K562 (cell line): ENCODE measurements at regions not wholly inside any gene's neighbourhood (a gene's known extent, or its start where the extent isn't known, plus 50 kb on each side); places are given as distances from the start of the nearest gene placed in this dataset.

Experiments used
- ATAC-seq: fragments of 200-7000 bp; cut with Tn5 transposase; 3 replicates; pipeline ENCODE4 v1.9.1; 2020; ENCODE audit warnings: moderate library complexity
- BruUV-seq: library from RNA; stranded (reverse); fragments of 400-500 nt; replicated peaks from 2 replicates; lab custom pipeline; 2021; lab: Mats Ljungman, UMichigan
- CTCF ChIA-PET: fragments of 300-600 bp; formaldehyde crosslinking; extraction: SDS; loops from one replicate; lab custom pipeline; 2021; ENCODE audit warnings: low intra/inter-chr PET ratio; lab: Yijun Ruan, JAX
- POLR2A ChIA-PET: fragments of 300-600, 350-650 bp; sonication (Branson Sonifier 250); formaldehyde crosslinking; extraction: SDS; loops from one replicate; lab custom pipeline; 2021; ENCODE audit warnings: antibody characterized with exemption, inconsistent platforms; lab: Yijun Ruan, JAX
- DNase-seq, 4 experiments: peaks; one replicate each; pipeline versions ENCODE4 v3.0.0 to v3.0.0-alpha.2; 2011 to 2018; ENCODE audit warnings: low spot score in 3 of 4, mixed read lengths in 3 of 4; ENCODE audit errors: extremely low read depth in 1 of 4
- FAIRE-seq: peaks from 2 replicates; lab custom pipeline; 2011; peaks lifted over from hg19 to GRCh38; lab: Jason Lieb, UNC
- H2AFZ ChIP-seq: 2 replicates; pipeline ENCODE4 v1.6.0; 2011; ENCODE audit warnings: low read depth, low read length, control low read depth, inconsistent platforms
- H3K27ac ChIP-seq: fragments of 200-600 bp; 3 replicates; pipeline ENCODE4 v1.8.0; 2011; ENCODE audit warnings: low read depth, mild to moderate bottlenecking, control low read depth, inconsistent platforms, low read length, moderate library complexity, mixed read lengths; ENCODE audit errors: extremely low read depth
- H3K27me3 ChIP-seq, 2 experiments: fragments of 300-600 bp in 1 of 2; 2 replicates in 1 of 2; 3 replicates in 1 of 2; pipeline versions ENCODE4 v1.6.0 to v1.8.0; 2011; ENCODE audit warnings: inconsistent platforms in 2 of 2, low read length in 2 of 2, mild to moderate bottlenecking in 1 of 2, mixed read lengths in 1 of 2, moderate library complexity in 1 of 2; ENCODE audit not compliant: control insufficient read depth in 2 of 2, insufficient read depth in 2 of 2
- H3K36me3 ChIP-seq: fragments of 300-600 bp; 3 replicates; pipeline ENCODE4 v1.8.0; 2011; ENCODE audit warnings: mild to moderate bottlenecking, low read length, inconsistent platforms; ENCODE audit not compliant: control insufficient read depth, insufficient read depth
- H3K4me1 ChIP-seq, 2 experiments: fragments of 200-600 bp in 1 of 2; replicated peaks in 1 of 2; 2 replicates in 1 of 2; 3 replicates in 1 of 2; pipeline versions ENCODE4 v1.5.1 to v1.8.0; 2011; ENCODE audit warnings: inconsistent platforms in 2 of 2, low read length in 2 of 2, mild to moderate bottlenecking in 1 of 2, mixed read lengths in 1 of 2, moderate library complexity in 1 of 2; ENCODE audit not compliant: control insufficient read depth in 2 of 2, insufficient read depth in 2 of 2
- H3K4me2 ChIP-seq: 2 replicates; pipeline ENCODE4 v1.6.1; 2011; ENCODE audit warnings: low read length, control low read depth, inconsistent platforms, mixed read lengths; ENCODE audit not compliant: insufficient read depth
- H3K4me3 ChIP-seq: fragments of 200-600 bp; sonication (generic), shearing (Covaris generic); 2 replicates; pipeline ENCODE4 v1.5.1; 2016; ENCODE audit warnings: control low read depth, inconsistent platforms
- H3K79me2 ChIP-seq: fragments of 200-600 bp; 3 replicates; pipeline ENCODE4 v1.8.0; 2011; ENCODE audit warnings: low read length, inconsistent platforms; ENCODE audit not compliant: control insufficient read depth, insufficient read depth
- H3K9ac ChIP-seq, 2 experiments: 2 replicates each; pipeline versions ENCODE4 v1.6.0 to v1.6.1; 2011; ENCODE audit warnings: low read depth in 2 of 2, low read length in 2 of 2, control low read depth in 1 of 2, inconsistent platforms in 1 of 2, mild to moderate bottlenecking in 1 of 2, mixed read lengths in 1 of 2; ENCODE audit not compliant: insufficient read depth in 1 of 2
- H3K9me1 ChIP-seq: one replicate; pipeline ENCODE4 v1.6.0; 2011; ENCODE audit warnings: inconsistent platforms, mild to moderate bottlenecking, low read length, moderate library complexity; ENCODE audit not compliant: control insufficient read depth, insufficient read depth
- H3K9me3 ChIP-seq: replicated peaks from 2 replicates; pipeline ENCODE4 v1.5.1; 2011; ENCODE audit warnings: low read depth, low read length, inconsistent platforms; ENCODE audit not compliant: control insufficient read depth, insufficient read depth
- H4K20me1 ChIP-seq: replicated peaks from 2 replicates; pipeline ENCODE4 v1.6.1; 2011; ENCODE audit warnings: low read length, inconsistent platforms, mixed read lengths; ENCODE audit not compliant: control insufficient read depth, insufficient read depth
- BACH1 ChIP-seq: fragments of 200-800 bp; sonication (Bioruptor generic); IDR thresholded peaks from 2 replicates; pipeline ENCODE4 v1.6.1; 2016; ENCODE audit warnings: missing genetic modification characterization, missing compliant biosample characterization
- ESRRB ChIP-seq: fragments of 250-450 bp; sonication (Bioruptor Pico); IDR thresholded peaks from 2 replicates; pipeline ENCODE4 v1.5.0; 2020; ENCODE audit warnings: mild to moderate bottlenecking, moderate library complexity, borderline replicate concordance
- FIP1L1 ChIP-seq: fragments of 200-400 bp; formaldehyde crosslinking; IDR thresholded peaks from 2 replicates; pipeline ENCODE4 v1.6.1; 2018; ENCODE audit warnings: mild to moderate bottlenecking, low read depth, low read length; ENCODE audit not compliant: poor library complexity, severe bottlenecking
- FOSL1 ChIP-seq: fragments of 200-800 bp; sonication (Bioruptor generic); conservative IDR thresholded peaks from 2 replicates; pipeline ENCODE4 v1.6.1; 2016; ENCODE audit warnings: missing genetic modification characterization, missing compliant biosample characterization
- HNRNPL ChIP-seq: fragments of 200-400 bp; formaldehyde crosslinking; IDR thresholded peaks from 2 replicates; pipeline ENCODE4 v1.6.1; 2017; ENCODE audit warnings: low read depth, mild to moderate bottlenecking, low read length
- KLF1 ChIP-seq: fragments of 450-650 bp; IDR thresholded peaks from 2 replicates; pipeline ENCODE4 v1.6.1; 2016; ENCODE audit warnings: missing genetic modification characterization, missing compliant biosample characterization
- L3MBTL2 ChIP-seq: fragments of 450-650 bp; IDR thresholded peaks from 2 replicates; pipeline ENCODE4 v1.6.1; 2016; ENCODE audit warnings: mild to moderate bottlenecking, moderate library complexity
- MAFF ChIP-seq: IDR thresholded peaks from 2 replicates; pipeline ENCODE4 v1.6.1; 2012; ENCODE audit warnings: low read length, improper control_type of control experiment
- POLR2A ChIP-seq: fragments of 450-650 bp; conservative IDR thresholded peaks from 2 replicates; pipeline ENCODE4 v1.6.1; 2016
- SIX5 ChIP-seq, 2 experiments: IDR thresholded peaks; 2 replicates each; pipeline ENCODE4 v1.6.1; 2011; ENCODE audit warnings: low read length in 2 of 2, borderline replicate concordance in 1 of 2, low read depth in 1 of 2, mild to moderate bottlenecking in 1 of 2, moderate library complexity in 1 of 2; ENCODE audit not compliant: insufficient read depth in 1 of 2
- SMARCC2 ChIP-seq: fragments of 450-650 bp; IDR thresholded peaks from 2 replicates; pipeline ENCODE4 v1.6.1; 2017; ENCODE audit warnings: antibody characterized with exemption, moderate library complexity, mild to moderate bottlenecking, low read depth
- ZNF165 ChIP-seq: fragments of 250-450 bp; sonication (Bioruptor Pico); IDR thresholded peaks from 2 replicates; pipeline ENCODE4 v1.4.0; 2020; ENCODE audit warnings: borderline replicate concordance
- ZNF197 ChIP-seq: fragments of 200-800 bp; sonication (Bioruptor generic); IDR thresholded peaks from 2 replicates; pipeline ENCODE4 v1.6.1; 2016; ENCODE audit warnings: low read depth, missing genetic modification characterization, missing compliant biosample characterization
- ZNF239 ChIP-seq: fragments of 250-450 bp; sonication (Bioruptor Pico); IDR thresholded peaks from 2 replicates; pipeline ENCODE4 v1.4.0; 2020; ENCODE audit warnings: mild to moderate bottlenecking
- WGBS: fragments of 100-300 bp; shearing (Covaris generic); methylation state at CpG from one replicate; pipeline ENCODE4 v1.1.6; 2016; ENCODE audit warnings: low coverage, mixed read lengths; ENCODE audit not compliant: insufficient coverage; ENCODE audit errors: missing lambda C conversion rate; 5-methylcytosine and 5-hydroxymethylcytosine counted together
- in situ Hi-C: fragments of 300-500 bp; cut with MboI; formaldehyde crosslinking; loops from 4 replicates; pipeline ENCODE4 v1.15.0; 2018; ENCODE audit warnings: inconsistent platforms, mixed read lengths
- intact Hi-C: fragments of 100-400 bp; cut with micrococcal nuclease; formaldehyde crosslinking; loops from 2 replicates; pipeline ENCODE4 v1.14.2; 2022
- TF ChIP-seq, protein P1 (sequence below): fragments of 450-650 bp; formaldehyde crosslinking; IDR thresholded peaks from 2 replicates; pipeline ENCODE4 v1.4.0; 2020; ENCODE audit warnings: mild to moderate bottlenecking, moderate library complexity
- TF ChIP-seq, protein P2 (sequence below): fragments of 200-800 bp; sonication (Bioruptor generic); IDR thresholded peaks from 2 replicates; pipeline ENCODE4 v1.6.1; 2017; ENCODE audit warnings: missing genetic modification characterization, missing compliant biosample characterization
- TF ChIP-seq, protein P3 (sequence below): sonication (generic); formaldehyde crosslinking; IDR thresholded peaks from 2 replicates; pipeline ENCODE4 v1.8.0; 2022; ENCODE audit warnings: missing genetic modification reagents, mild to moderate bottlenecking, borderline replicate concordance

DNA sequence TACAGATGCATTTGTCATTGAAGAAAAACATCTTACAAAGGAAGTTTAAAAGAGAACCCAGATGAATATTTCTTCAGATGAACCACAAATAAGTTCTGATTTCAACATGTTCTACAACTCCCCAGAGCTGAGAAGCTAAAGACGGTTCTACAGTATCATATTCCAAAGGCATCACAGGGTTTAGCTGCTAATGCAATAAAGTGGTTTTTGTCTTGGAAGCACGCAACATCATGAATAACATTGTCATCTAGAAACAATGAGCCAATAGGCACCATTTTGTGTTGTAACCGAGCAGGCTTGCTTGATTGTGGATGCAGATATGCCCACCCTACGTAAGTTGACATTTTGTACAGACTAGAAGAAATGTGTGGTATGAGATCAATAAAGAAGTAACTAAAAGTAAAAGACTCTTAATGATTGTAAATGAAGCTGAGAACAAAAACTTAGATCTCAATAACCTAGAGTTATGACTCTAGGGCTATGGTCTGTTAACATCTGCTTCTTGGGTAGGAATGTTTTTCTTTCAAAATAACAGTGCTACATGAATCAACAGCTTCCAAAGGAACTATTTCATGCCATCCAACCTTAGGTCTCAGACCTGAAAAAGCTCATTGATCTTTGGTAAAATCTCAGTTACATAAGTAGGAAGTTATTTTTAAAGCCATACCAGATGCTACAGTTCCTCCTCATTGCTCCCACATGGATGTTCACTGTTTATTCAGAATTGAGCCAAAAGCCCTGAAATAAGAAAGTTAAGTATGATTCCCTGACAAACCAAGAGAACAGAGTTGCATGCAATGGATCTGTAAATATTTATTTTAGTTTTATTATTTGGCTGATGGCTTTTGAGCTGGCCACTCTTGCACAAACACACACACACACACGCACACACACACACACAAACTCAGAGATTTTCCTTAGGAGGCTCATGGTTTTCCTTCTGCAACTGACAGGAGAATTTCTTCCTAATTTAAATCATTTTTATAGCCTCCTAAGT is 118.7 kb upstream of the SLCO6A1 start (continued):
- TF ChIP-seq, protein P1, sequence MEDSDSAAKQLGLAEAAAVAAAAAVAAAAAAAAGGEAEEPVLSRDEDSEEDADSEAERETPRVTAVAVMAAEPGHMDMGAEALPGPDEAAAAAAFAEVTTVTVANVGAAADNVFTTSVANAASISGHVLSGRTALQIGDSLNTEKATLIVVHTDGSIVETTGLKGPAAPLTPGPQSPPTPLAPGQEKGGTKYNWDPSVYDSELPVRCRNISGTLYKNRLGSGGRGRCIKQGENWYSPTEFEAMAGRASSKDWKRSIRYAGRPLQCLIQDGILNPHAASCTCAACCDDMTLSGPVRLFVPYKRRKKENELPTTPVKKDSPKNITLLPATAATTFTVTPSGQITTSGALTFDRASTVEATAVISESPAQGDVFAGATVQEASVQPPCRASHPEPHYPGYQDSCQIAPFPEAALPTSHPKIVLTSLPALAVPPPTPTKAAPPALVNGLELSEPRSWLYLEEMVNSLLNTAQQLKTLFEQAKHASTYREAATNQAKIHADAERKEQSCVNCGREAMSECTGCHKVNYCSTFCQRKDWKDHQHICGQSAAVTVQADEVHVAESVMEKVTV = no peak
- no peak for TF ChIP-seq ESRRB (CRISPR knock-in tag)
- no peak for TF ChIP-seq SIX5 (IDR thresholded peaks at IDR 0.05; ENCODE audit: borderline replicate concordance in 1 of 2, insufficient read depth in 1 of 2, low read depth in 1 of 2, low read length in 2 of 2)
- TF ChIP-seq, protein P2, sequence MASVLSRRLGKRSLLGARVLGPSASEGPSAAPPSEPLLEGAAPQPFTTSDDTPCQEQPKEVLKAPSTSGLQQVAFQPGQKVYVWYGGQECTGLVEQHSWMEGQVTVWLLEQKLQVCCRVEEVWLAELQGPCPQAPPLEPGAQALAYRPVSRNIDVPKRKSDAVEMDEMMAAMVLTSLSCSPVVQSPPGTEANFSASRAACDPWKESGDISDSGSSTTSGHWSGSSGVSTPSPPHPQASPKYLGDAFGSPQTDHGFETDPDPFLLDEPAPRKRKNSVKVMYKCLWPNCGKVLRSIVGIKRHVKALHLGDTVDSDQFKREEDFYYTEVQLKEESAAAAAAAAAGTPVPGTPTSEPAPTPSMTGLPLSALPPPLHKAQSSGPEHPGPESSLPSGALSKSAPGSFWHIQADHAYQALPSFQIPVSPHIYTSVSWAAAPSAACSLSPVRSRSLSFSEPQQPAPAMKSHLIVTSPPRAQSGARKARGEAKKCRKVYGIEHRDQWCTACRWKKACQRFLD = no peak

DNA sequence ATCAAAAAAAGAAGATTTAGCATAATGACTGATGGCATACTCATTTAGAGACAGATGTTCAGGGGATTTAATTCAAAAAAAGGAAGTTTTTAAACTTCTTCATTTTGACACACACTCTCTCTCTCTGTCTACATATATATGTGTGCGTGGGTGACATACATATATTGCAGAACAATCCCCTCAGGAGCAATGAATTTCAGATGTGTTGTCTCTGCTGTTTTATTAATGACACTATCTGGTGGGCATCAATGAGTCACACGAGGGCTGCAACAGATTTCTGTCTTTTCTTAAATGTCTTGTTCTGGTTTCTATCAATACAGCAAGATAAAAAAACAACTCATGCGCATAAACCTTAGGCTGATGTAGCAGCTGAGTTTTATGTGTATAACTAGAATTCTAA is 123.5 kb upstream of the SLCO6A1 start:
- intact Hi-C loops = no loop called here
- H3K36me3 ChIP-seq = no peaks in the 10 kb centered on the region
- no peak for ATAC-seq
- no peak overlapping the region for H3K27ac ChIP-seq
- in situ Hi-C loops = no loop called here
- H3K4me1 ChIP-seq = no peaks in the 10 kb centered on the region
- no peak overlapping the region for H3K4me3 ChIP-seq
- H2AFZ ChIP-seq = no peak overlapping the region
- ChIA-PET POLR2A (no interaction called here), CTCF (no interaction called here)
- FAIRE-seq = no peak
- no peak overlapping the region for H3K4me2 ChIP-seq
- no peaks in the 10 kb centered on the region for H3K9me1 ChIP-seq
- DNase-seq = no peak
- WGBS = 3% methylated on average over 2 of the region's 3 CpGs
- H3K27me3 ChIP-seq = no peaks in the 10 kb centered on the region
- no peaks in the 10 kb centered on the region for H3K79me2 ChIP-seq
- no peaks in the 10 kb centered on the region for H3K9me3 ChIP-seq
- no peak overlapping the region for H3K9ac ChIP-seq
- no peaks in the 10 kb centered on the region for H4K20me1 ChIP-seq
- no TSS peak for BruUV-seq
- TF ChIP-seq, protein P3, sequence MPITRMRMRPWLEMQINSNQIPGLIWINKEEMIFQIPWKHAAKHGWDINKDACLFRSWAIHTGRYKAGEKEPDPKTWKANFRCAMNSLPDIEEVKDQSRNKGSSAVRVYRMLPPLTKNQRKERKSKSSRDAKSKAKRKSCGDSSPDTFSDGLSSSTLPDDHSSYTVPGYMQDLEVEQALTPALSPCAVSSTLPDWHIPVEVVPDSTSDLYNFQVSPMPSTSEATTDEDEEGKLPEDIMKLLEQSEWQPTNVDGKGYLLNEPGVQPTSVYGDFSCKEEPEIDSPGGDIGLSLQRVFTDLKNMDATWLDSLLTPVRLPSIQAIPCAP (CRISPR knock-in tag) = no peak
- TF ChIP-seq MAFF (no peak), POLR2A (no peak), L3MBTL2 (no peak), ZNF197 (CRISPR knock-in tag) (no peak), HNRNPL (no peak), ZNF239 (CRISPR knock-in tag) (no peak), FOSL1 (tag) (no peak), BACH1 (tag) (no peak), KLF1 (tag) (no peak), FIP1L1 (no peak), ZNF165 (CRISPR knock-in tag) (no peak), SMARCC2 (no peak)
